Left cardiac atrium (tissue), 4 donors: ENCODE measurements at regions not wholly inside any gene's neighbourhood (a gene's known extent, or its start where the extent isn't known, plus 50 kb on each side); places are given as distances from the start of the nearest gene placed in this dataset.
"Not testable (repeated sequence)": the region's sequence is repeated elsewhere in the genome, so short reads cannot be mapped to it uniquely, and the experiment has no call there.

Source experiments
- ATAC-seq, 2 donors: fragments of 200-7000 bp; cut with Tn5 transposase; one replicate each; pipeline ENCODE4 v1.9.1; 2020; ENCODE audit warnings: mild to moderate bottlenecking in 2 of 2, moderate library complexity in 2 of 2
- DNase-seq: peaks from one replicate; pipeline ENCODE4 v3.0.0-alpha.2; 2020
- intact Hi-C, 2 donors: fragments of 100-400 bp; cut with DNase I; formaldehyde crosslinking; loops; one replicate each; pipeline versions ENCODE4 v1.14.1 to v1.15.1; 2022 to 2023
- donor health status: DM: no; HTN: yes; CAD: no.
- donor health status: DM: no; HTN: yes; CAD: no; lungs with severe emphysema.
- donor health status: DM: yes; HTN: yes; CAD: no.
- donor health status: Dilated cardiomyopathy.

- intact Hi-C loops = no loop called here
- peak; percentile 89 for DNase-seq
Observed at GRCh38 chr7:66413379-66414114, 208.4 kb downstream of the TPST1 start.

GRCh38 chr7:66415659-66416265 is 210.6 kb downstream of the TPST1 start:
- ATAC-seq (no peak), DNase-seq (no peak)
- intact Hi-C loops = no loop called here

More at GRCh38 chr7:66413379-66414114, 208.4 kb downstream of the TPST1 start:
- ATAC-seq = peak; percentile 91 to 92

GRCh38 chr7:66418537-66418936 is 210.1 kb upstream of the KCTD7 start:
- no peak for DNase-seq
- intact Hi-C loops = no loop called here
- ATAC-seq = no peak

GRCh38 chr7:66419210-66419609 is 209.5 kb upstream of the KCTD7 start:
- intact Hi-C loops = no loop called here
- no peak for DNase-seq
- no peak for ATAC-seq

- intact Hi-C loops = no loop called here
- no peak for ATAC-seq
- DNase-seq = no peak
Observed at GRCh38 chr7:66421830-66422475, 206.7 kb upstream of the KCTD7 start.

GRCh38 chr7:66423729-66424128 is 205.0 kb upstream of the KCTD7 start:
- DNase-seq (no peak), ATAC-seq (no peak)
- intact Hi-C loops = no loop called here

GRCh38 chr7:66426332-66426731 is 202.3 kb upstream of the KCTD7 start:
- no peak for ATAC-seq
- intact Hi-C loops = no loop called here
- no peak for DNase-seq

- ATAC-seq = no peak
- intact Hi-C loops = no loop called here
- DNase-seq = no peak
Observed at GRCh38 chr7:66426996-66427395, 201.7 kb upstream of the KCTD7 start.

GRCh38 chr7:66427956-66428355 is 200.7 kb upstream of the KCTD7 start:
- intact Hi-C loops = no loop called here
- no peak for DNase-seq
- ATAC-seq = no peak

GRCh38 chr7:66429498-66430163 is 199.1 kb upstream of the KCTD7 start:
- intact Hi-C loops = no loop called here
- DNase-seq = no peak
- no peak for ATAC-seq

GRCh38 chr7:66430164-66430545 is 198.5 kb upstream of the KCTD7 start:
- no peak for ATAC-seq
- intact Hi-C loops = no loop called here
- DNase-seq = no peak

GRCh38 chr7:66438703-66439405 is 189.8 kb upstream of the KCTD7 start:
- intact Hi-C loops, DNase-seq, ATAC-seq: not testable (repeated sequence)

GRCh38 chr7:66442385-66442784 is 186.3 kb upstream of the KCTD7 start:
- no peak for DNase-seq

GRCh38 chr7:66443946-66444345 is 184.7 kb upstream of the KCTD7 start:
- ATAC-seq = no peak
- intact Hi-C loops = no loop called here
- no peak for DNase-seq

More at GRCh38 chr7:66442385-66442784, 186.3 kb upstream of the KCTD7 start:
- ATAC-seq = no peak
- intact Hi-C loops = no loop called here

- DNase-seq, intact Hi-C loops, ATAC-seq: not testable (repeated sequence)
Observed at GRCh38 chr7:66447007-66447406, 181.7 kb upstream of the KCTD7 start.

- DNase-seq, intact Hi-C loops, ATAC-seq: not testable (repeated sequence)
Observed at GRCh38 chr7:66450814-66451213, 177.9 kb upstream of the KCTD7 start.

- DNase-seq, ATAC-seq, intact Hi-C loops: not testable (repeated sequence)
Observed at GRCh38 chr7:66451713-66452112, 177.0 kb upstream of the KCTD7 start.

GRCh38 chr7:66452165-66452564 is 176.5 kb upstream of the KCTD7 start:
- intact Hi-C loops = no loop called here
- no peak for ATAC-seq
- no peak for DNase-seq

- no peak for ATAC-seq
- intact Hi-C loops = no loop called here
- DNase-seq = no peak
Observed at GRCh38 chr7:66453340-66453739, 175.3 kb upstream of the KCTD7 start.
